GM12891 (cell line): ENCODE measurements at regions not wholly inside any gene's neighbourhood (a gene's known extent, or its start where the extent isn't known, plus 50 kb on each side); places are given as distances from the start of the nearest gene placed in this dataset.

Experiments
- POLR2AphosphoS5 ChIP-seq: IDR thresholded peaks from 2 replicates; pipeline ENCODE4 v1.6.1; 2011; ENCODE audit warnings: low read depth, low read length, control low read depth
- SPI1 ChIP-seq: IDR thresholded peaks from 2 replicates; pipeline ENCODE4 v1.6.1; 2011; ENCODE audit warnings: low read depth, low read length, control low read depth

GRCh38 chr6:148128014-148128730 is 214.5 kb upstream of the SASH1 start:
- TF ChIP-seq POLR2AphosphoS5: no peak
- TF ChIP-seq SPI1: no peak
